Neural cell (in vitro differentiated cells): ENCODE measurements at regions not wholly inside any gene's neighbourhood (a gene's known extent, or its start where the extent isn't known, plus 50 kb on each side); places are given as distances from the start of the nearest gene placed in this dataset.

Experiments used
- H2AFZ ChIP-seq: fragments of 200-600, 300-800 bp; sonication (generic), shearing (Covaris generic); 2 replicates; pipeline ENCODE4 v1.6.0; 2014; ENCODE audit warnings: low read depth, mild to moderate bottlenecking, antibody characterized with exemption, low read length, moderate library complexity
- H3F3A ChIP-seq: fragments of 200-600 bp; shearing (Covaris generic); 2 replicates; pipeline ENCODE4 v1.6.1; 2016; ENCODE audit warnings: mild to moderate bottlenecking, moderate library complexity, mixed read lengths, antibody characterized with exemption, low read length; ENCODE audit not compliant: insufficient read depth, poor library complexity, severe bottlenecking
- H3K27ac ChIP-seq: fragments of 200-600, 300-800 bp; sonication (generic), shearing (Covaris generic); 2 replicates; pipeline ENCODE4 v1.5.1; 2014; ENCODE audit warnings: mild to moderate bottlenecking, low read length, moderate library complexity
- H3K27me3 ChIP-seq: fragments of 300-800, 200-600 bp; sonication (generic), shearing (Covaris generic); 2 replicates; pipeline ENCODE4 v1.6.0; 2014; ENCODE audit warnings: mild to moderate bottlenecking, low read depth, low read length, moderate library complexity; ENCODE audit not compliant: insufficient read depth
- H3K36me3 ChIP-seq: fragments of 300-800, 200-600 bp; sonication (generic), shearing (Covaris generic); 2 replicates; pipeline ENCODE4 v1.5.1; 2014; ENCODE audit warnings: mild to moderate bottlenecking, antibody characterized with exemption, low read length, moderate library complexity; ENCODE audit not compliant: insufficient read depth
- H3K4me2 ChIP-seq: fragments of 300-800, 200-600 bp; sonication (generic), shearing (Covaris generic); 2 replicates; pipeline ENCODE4 v1.6.0; 2014; ENCODE audit warnings: mild to moderate bottlenecking, low read length
- H3K4me3 ChIP-seq: fragments of 300-800, 200-600 bp; sonication (generic), shearing (Covaris generic); 2 replicates; pipeline ENCODE4 v1.5.1; 2014; ENCODE audit warnings: mild to moderate bottlenecking, low read length, moderate library complexity
- H3K79me2 ChIP-seq: fragments of 200-600 bp; shearing (Covaris generic); replicated peaks from 2 replicates; pipeline ENCODE4 v1.6.0; 2014; ENCODE audit warnings: mild to moderate bottlenecking, low read length, moderate library complexity; ENCODE audit not compliant: insufficient read depth
- H3K9ac ChIP-seq: fragments of 300-800, 200-600 bp; sonication (generic), shearing (Covaris generic); 2 replicates; pipeline ENCODE4 v1.6.1; 2016; ENCODE audit warnings: mild to moderate bottlenecking, low read length, mixed read lengths
- H3K9me2 ChIP-seq: fragments of 200-600 bp; shearing (Covaris generic); 2 replicates; pipeline ENCODE4 v1.6.1; 2016; ENCODE audit warnings: mild to moderate bottlenecking, low read length, mixed read lengths; ENCODE audit not compliant: insufficient read depth
- H3K9me3 ChIP-seq: fragments of 200-600, 300-800 bp; sonication (generic), shearing (Covaris generic); 2 replicates; pipeline ENCODE4 v1.6.1; 2016; ENCODE audit warnings: mild to moderate bottlenecking, mixed run types, low read length, moderate library complexity, mixed read lengths
- H4K20me1 ChIP-seq: fragments of 200-600 bp; shearing (Covaris generic); 2 replicates; pipeline ENCODE4 v1.6.1; 2016; ENCODE audit warnings: mild to moderate bottlenecking, mixed run types; ENCODE audit not compliant: insufficient read depth
- CTCF ChIP-seq: fragments of 450-650 bp; IDR thresholded peaks from 2 replicates; pipeline ENCODE4 v1.5.1; 2014; ENCODE audit warnings: antibody characterized with exemption, mild to moderate bottlenecking, moderate library complexity; ENCODE audit not compliant: poor library complexity, severe bottlenecking
- EP300 ChIP-seq: fragments of 450-650 bp; conservative IDR thresholded peaks from 2 replicates; pipeline ENCODE4 v1.6.1; 2014; ENCODE audit warnings: antibody characterized with exemption, mild to moderate bottlenecking, moderate library complexity; ENCODE audit not compliant: poor library complexity, severe bottlenecking
- EZH2 ChIP-seq: fragments of 200-600, 300-800 bp; shearing (Covaris generic), sonication (generic); IDR thresholded peaks from 2 replicates; pipeline ENCODE4 v1.6.1; 2014; ENCODE audit warnings: antibody characterized with exemption, low read length, borderline replicate concordance, mild to moderate bottlenecking; ENCODE audit not compliant: insufficient read depth, poor library complexity, severe bottlenecking
- MXI1 ChIP-seq: fragments of 450-650 bp; conservative IDR thresholded peaks from 2 replicates; pipeline ENCODE4 v1.6.1; 2014; ENCODE audit warnings: antibody characterized with exemption, mild to moderate bottlenecking; ENCODE audit not compliant: poor library complexity, severe bottlenecking
- POLR2AphosphoS5 ChIP-seq: IDR thresholded peaks from 2 replicates; pipeline ENCODE4 v1.6.1; 2012
- RAD21 ChIP-seq: fragments of 450-650 bp; conservative IDR thresholded peaks from 2 replicates; pipeline ENCODE4 v1.6.1; 2014; ENCODE audit warnings: antibody characterized with exemption, mild to moderate bottlenecking, moderate library complexity
- REST ChIP-seq: IDR thresholded peaks from 2 replicates; pipeline ENCODE4 v1.6.1; 2012; ENCODE audit warnings: borderline replicate concordance
- SMC3 ChIP-seq: fragments of 450-650 bp; conservative IDR thresholded peaks from 2 replicates; pipeline ENCODE4 v1.6.1; 2014; ENCODE audit warnings: antibody characterized with exemption, mild to moderate bottlenecking, moderate library complexity; ENCODE audit not compliant: poor library complexity
- TAF1 ChIP-seq: IDR thresholded peaks from 2 replicates; pipeline ENCODE4 v1.6.1; 2012; ENCODE audit warnings: low read depth

- no peaks in the 10 kb centered on the region for H3K9me2 ChIP-seq
- TF ChIP-seq POLR2AphosphoS5 (no peak), EZH2 (no peak)
- no peak overlapping the region for H3K4me3 ChIP-seq
- no peaks in the 10 kb centered on the region for H4K20me1 ChIP-seq
- H3K27ac ChIP-seq = no peak overlapping the region
- no peak overlapping the region for H3K9ac ChIP-seq
- H3K79me2 ChIP-seq = no peaks in the 10 kb centered on the region
- no peaks in the 10 kb centered on the region for H3K27me3 ChIP-seq
- H3F3A ChIP-seq = no peaks in the 10 kb centered on the region
- H3K4me2 ChIP-seq = no peak overlapping the region
- no peak overlapping the region for H2AFZ ChIP-seq
- H3K9me3 ChIP-seq = no peaks in the 10 kb centered on the region
- H3K36me3 ChIP-seq = no peaks in the 10 kb centered on the region
Measured at GRCh38 chr13:66212511-66212910, 1017.6 kb downstream of the PCDH9 start.

GRCh38 chr13:66210677-66211076 is 1019.5 kb downstream of the PCDH9 start:
- Histone ChIP-seq H3K4me2 (no peak overlapping the region), H3K79me2 (no peaks in the 10 kb centered on the region), H3K4me3 (no peak overlapping the region), H4K20me1 (no peaks in the 10 kb centered on the region), H2AFZ (no peak overlapping the region), H3K9ac (no peak overlapping the region), H3K27me3 (no peaks in the 10 kb centered on the region), H3F3A (no peaks in the 10 kb centered on the region), H3K27ac (no peak overlapping the region), H3K9me3 (no peaks in the 10 kb centered on the region), H3K36me3 (no peaks in the 10 kb centered on the region), H3K9me2 (no peaks in the 10 kb centered on the region)
- TF ChIP-seq REST (no peak), POLR2AphosphoS5 (no peak)

GRCh38 chr13:66208589-66208988 is 1021.5 kb downstream of the PCDH9 start:
- Histone ChIP-seq H3K9me3 (no peaks in the 10 kb centered on the region), H3K4me3 (no peak overlapping the region), H4K20me1 (no peaks in the 10 kb centered on the region), H3K27ac (no peak overlapping the region), H3K9me2 (no peaks in the 10 kb centered on the region), H3K27me3 (no peaks in the 10 kb centered on the region), H3K4me2 (no peak overlapping the region), H3F3A (no peaks in the 10 kb centered on the region), H3K36me3 (no peaks in the 10 kb centered on the region), H3K79me2 (no peaks in the 10 kb centered on the region), H3K9ac (no peak overlapping the region), H2AFZ (no peak overlapping the region)
- TF ChIP-seq EZH2 (no peak), MXI1 (no peak), REST (no peak), TAF1 (no peak), RAD21 (no peak), POLR2AphosphoS5 (no peak), EP300 (no peak), CTCF (no peak), SMC3 (no peak)
